Esophagus squamous epithelium (tissue), 4 donors: ENCODE measurements at regions not wholly inside any gene's neighbourhood (a gene's known extent, or its start where the extent isn't known, plus 50 kb on each side); places are given as distances from the start of the nearest gene placed in this dataset.

Source experiments
- POLR2A ChIP-seq, 4 donors: fragments of 450-650 bp; IDR thresholded peaks; one replicate each; pipeline ENCODE4 v1.6.1; 2017; ENCODE audit warnings: antibody characterized with exemption in 4 of 4, mild to moderate bottlenecking in 4 of 4, moderate library complexity in 3 of 4
- TF ChIP-seq, protein P1 (sequence below), 6 experiments: fragments of 450-650 bp in 4 of 6; fragments of 200-600 bp in 2 of 6; sonication (generic) in 2 of 6; IDR thresholded peaks; one replicate each; pipeline ENCODE4 v1.5.1; 2016 to 2019; ENCODE audit warnings: antibody characterized with exemption in 6 of 6, mild to moderate bottlenecking in 4 of 6, moderate library complexity in 4 of 6

DNA sequence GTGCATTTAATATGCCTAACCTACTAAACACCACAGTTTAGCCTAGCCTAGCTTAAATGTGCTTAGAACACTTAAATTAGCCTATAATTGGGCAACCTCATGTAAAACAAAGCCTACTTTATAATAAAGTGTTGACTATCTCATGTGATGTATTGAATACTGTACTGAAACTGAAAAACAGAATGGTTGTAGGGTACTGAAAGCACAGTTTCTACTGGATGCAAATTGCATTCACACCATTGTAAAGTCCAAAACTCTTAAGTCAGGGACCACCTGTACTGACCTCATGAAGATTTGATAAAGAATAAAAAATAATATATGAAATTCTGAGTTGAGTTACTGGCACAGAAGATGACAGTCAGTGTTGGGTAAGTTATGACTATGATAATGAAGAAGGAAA, 625.4 kb upstream of the SOX9 start:
- TF ChIP-seq, protein P1, sequence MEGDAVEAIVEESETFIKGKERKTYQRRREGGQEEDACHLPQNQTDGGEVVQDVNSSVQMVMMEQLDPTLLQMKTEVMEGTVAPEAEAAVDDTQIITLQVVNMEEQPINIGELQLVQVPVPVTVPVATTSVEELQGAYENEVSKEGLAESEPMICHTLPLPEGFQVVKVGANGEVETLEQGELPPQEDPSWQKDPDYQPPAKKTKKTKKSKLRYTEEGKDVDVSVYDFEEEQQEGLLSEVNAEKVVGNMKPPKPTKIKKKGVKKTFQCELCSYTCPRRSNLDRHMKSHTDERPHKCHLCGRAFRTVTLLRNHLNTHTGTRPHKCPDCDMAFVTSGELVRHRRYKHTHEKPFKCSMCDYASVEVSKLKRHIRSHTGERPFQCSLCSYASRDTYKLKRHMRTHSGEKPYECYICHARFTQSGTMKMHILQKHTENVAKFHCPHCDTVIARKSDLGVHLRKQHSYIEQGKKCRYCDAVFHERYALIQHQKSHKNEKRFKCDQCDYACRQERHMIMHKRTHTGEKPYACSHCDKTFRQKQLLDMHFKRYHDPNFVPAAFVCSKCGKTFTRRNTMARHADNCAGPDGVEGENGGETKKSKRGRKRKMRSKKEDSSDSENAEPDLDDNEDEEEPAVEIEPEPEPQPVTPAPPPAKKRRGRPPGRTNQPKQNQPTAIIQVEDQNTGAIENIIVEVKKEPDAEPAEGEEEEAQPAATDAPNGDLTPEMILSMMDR (IDR thresholded peaks at IDR 0.05) = no peak
- no peak for TF ChIP-seq POLR2A (IDR thresholded peaks at IDR 0.05)
